ENCODE measurements at regions not wholly inside any gene's neighbourhood (a gene's known extent, or its start where the extent isn't known, plus 50 kb on each side); places are given as distances from the start of the nearest gene placed in this dataset.

- Mint-ChIP-seq H3K4me1 (no peaks in the 10 kb centered on the region), H3K9me3 (ENCODE audit: insufficient read depth) (no peaks in the 10 kb centered on the region), H3K27ac (no peak overlapping the region), H3K27me3 (no peaks in the 10 kb centered on the region), H3K4me3 (no peak overlapping the region)
- ChIA-PET POLR2A (no interaction called here), CTCF (no interaction called here)
- no CpG with 5 or more reads among the region's 5 CpGs for WGBS (ENCODE audit: insufficient coverage)
- Histone ChIP-seq H3K27ac (ENCODE audit: low read length in 2 of 2) (no peak overlapping the region), H3K4me3 (ENCODE audit: control extremely low read depth in 1 of 5, extremely low read depth in 1 of 5, insufficient read depth in 1 of 5, low read depth in 2 of 5, low read length in 4 of 5) (no peak overlapping the region), H3K4me2 (replicated peaks; ENCODE audit: low read depth, low read length, poor library complexity, severe bottlenecking) (no peak overlapping the region), H3K9ac (ENCODE audit: low read length) (no peak overlapping the region), H3K4me1 (ENCODE audit: control insufficient read depth in 2 of 2, insufficient read depth in 2 of 2, low read length in 2 of 2) (no peaks in the 10 kb centered on the region), H3K9me3 (ENCODE audit: control extremely low read depth in 1 of 3, control insufficient read depth in 2 of 3, insufficient read depth in 1 of 3, low read length in 2 of 3) (no peaks in the 10 kb centered on the region), H3K36me3 (replicated peaks in 1 of 2; ENCODE audit: control extremely low read depth in 1 of 2, control insufficient read depth in 1 of 2, extremely low read depth in 1 of 2, insufficient read depth in 2 of 2, low read length in 1 of 2) (no peaks in the 10 kb centered on the region), H4K20me1 (ENCODE audit: control insufficient read depth, insufficient read depth, low read length, poor library complexity, severe bottlenecking) (no peaks in the 10 kb centered on the region), H3K79me2 (ENCODE audit: control insufficient read depth, insufficient read depth, low read length) (no peaks in the 10 kb centered on the region), H2AFZ (ENCODE audit: insufficient read depth, low read depth, low read length, poor library complexity, severe bottlenecking) (no peak overlapping the region), H3K27me3 (replicated peaks in 1 of 4; ENCODE audit: control extremely low read depth in 1 of 4, control insufficient read depth in 3 of 4, insufficient read depth in 4 of 4, low read length in 3 of 4) (no peaks in the 10 kb centered on the region)
- TF ChIP-seq EZH2 (IDR thresholded peaks at IDR 0.05; ENCODE audit: borderline replicate concordance, insufficient read depth, low read depth, low read length, poor library complexity, severe bottlenecking) = no peak
- no peak for TF ChIP-seq CTCF (IDR thresholded peaks at IDR 0.05)
- ATAC-seq (ENCODE audit: low read depth) (no peak), DNase-seq (no peak)
- intact Hi-C loops (cut with micrococcal nuclease) = no loop called here
These were observed 640.2 kb upstream of the SYT4 start for GRCh38 chr18:43917520-43917919.

DNA sequence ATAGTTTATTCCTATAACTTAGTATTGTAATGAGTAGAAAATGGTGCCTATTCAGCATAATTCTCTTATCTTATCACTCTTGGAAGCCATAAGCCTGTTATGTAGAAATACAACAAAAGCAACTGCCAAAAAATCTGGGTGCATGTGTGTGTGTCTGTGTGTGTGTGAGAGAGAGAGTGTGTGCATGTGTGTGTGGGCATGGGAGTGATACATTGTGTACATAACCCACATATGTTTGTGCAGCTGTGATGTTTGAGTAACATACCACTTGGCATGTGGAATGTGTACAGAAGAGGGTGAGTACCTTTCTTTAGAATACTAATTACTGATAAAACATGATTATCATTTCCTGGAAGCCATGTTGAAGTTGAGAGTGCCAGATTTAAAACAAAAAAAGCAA, 642.3 kb upstream of the SYT4 start:
- Histone ChIP-seq H3K9ac (ENCODE audit: low read length) (no peak overlapping the region), H3K4me2 (replicated peaks; ENCODE audit: low read depth, low read length, poor library complexity, severe bottlenecking) (no peak overlapping the region), H3K4me1 (ENCODE audit: control insufficient read depth in 2 of 2, insufficient read depth in 2 of 2, low read length in 2 of 2) (no peaks in the 10 kb centered on the region), H3K27me3 (replicated peaks in 1 of 4; ENCODE audit: control extremely low read depth in 1 of 4, control insufficient read depth in 3 of 4, insufficient read depth in 4 of 4, low read length in 3 of 4) (no peaks in the 10 kb centered on the region), H3K9me3 (ENCODE audit: control extremely low read depth in 1 of 3, control insufficient read depth in 2 of 3, insufficient read depth in 1 of 3, low read length in 2 of 3) (no peaks in the 10 kb centered on the region), H3K27ac (ENCODE audit: low read length in 2 of 2) (no peak overlapping the region), H3K79me2 (ENCODE audit: control insufficient read depth, insufficient read depth, low read length) (no peaks in the 10 kb centered on the region), H4K20me1 (ENCODE audit: control insufficient read depth, insufficient read depth, low read length, poor library complexity, severe bottlenecking) (no peaks in the 10 kb centered on the region), H3K36me3 (replicated peaks in 1 of 2; ENCODE audit: control extremely low read depth in 1 of 2, control insufficient read depth in 1 of 2, extremely low read depth in 1 of 2, insufficient read depth in 2 of 2, low read length in 1 of 2) (no peaks in the 10 kb centered on the region), H2AFZ (ENCODE audit: insufficient read depth, low read depth, low read length, poor library complexity, severe bottlenecking) (no peak overlapping the region), H3K4me3 (ENCODE audit: control extremely low read depth in 1 of 5, extremely low read depth in 1 of 5, insufficient read depth in 1 of 5, low read depth in 2 of 5, low read length in 4 of 5) (no peak overlapping the region)
- Mint-ChIP-seq H3K4me1 (no peaks in the 10 kb centered on the region), H3K27ac (no peak overlapping the region), H3K4me3 (no peak overlapping the region), H3K27me3 (no peaks in the 10 kb centered on the region), H3K9me3 (ENCODE audit: insufficient read depth) (no peaks in the 10 kb centered on the region)
- DNase-seq (no peak), ATAC-seq (ENCODE audit: low read depth) (no peak)
- TF ChIP-seq CTCF (IDR thresholded peaks at IDR 0.05) = no peak
- TF ChIP-seq EZH2 (IDR thresholded peaks at IDR 0.05; ENCODE audit: borderline replicate concordance, insufficient read depth, low read depth, low read length, poor library complexity, severe bottlenecking) = no peak
- CTCF ChIA-PET = interaction anchor here (0.6 kb wide), 1 partner anchor 210 kb away, joined by 3 read pairs; no protein-coding TSS in a partner anchor
- POLR2A ChIA-PET = no interaction called here
- intact Hi-C loops (cut with micrococcal nuclease) = no loop called here

All from B cell (primary cell).